ENCODE measurements at regions not wholly inside any gene's neighbourhood (a gene's known extent, or its start where the extent isn't known, plus 50 kb on each side); places are given as distances from the start of the nearest gene placed in this dataset.

- TF ChIP-seq EP300 (IDR thresholded peaks at IDR 0.05) (no peak), CTCF (IDR thresholded peaks at IDR 0.05) (no peak), POLR2A (IDR thresholded peaks at IDR 0.05; ENCODE audit: low read length) (no peak), USF2 (IDR thresholded peaks at IDR 0.05) (no peak), FOSB (CRISPR knock-in tag; IDR thresholded peaks at IDR 0.05) (no peak), SMC3 (IDR thresholded peaks at IDR 0.05) (no peak), JUNB (IDR thresholded peaks at IDR 0.05) (no peak), ZC3H11A (IDR thresholded peaks at IDR 0.05) (no peak), MAX (IDR thresholded peaks at IDR 0.05) (no peak), RCOR1 (IDR thresholded peaks at IDR 0.05; ENCODE audit: low read depth, low read length) (no peak), ESRRA (IDR thresholded peaks at IDR 0.05; ENCODE audit: borderline replicate concordance, low read length) (no peak), HDAC2 (IDR thresholded peaks at IDR 0.05) (no peak), CEBPB (IDR thresholded peaks at IDR 0.05) (no peak), RAD21 (conservative IDR thresholded peaks at IDR 0.05 in 1 of 2, IDR thresholded peaks at IDR 0.05 in 1 of 2) (no peak)
Measured at GRCh38 chr12:124645530-124646244, 78.3 kb upstream of the NCOR2 start.

Data from A549 (cell line).